ENCODE measurements at regions not wholly inside any gene's neighbourhood (a gene's known extent, or its start where the extent isn't known, plus 50 kb on each side); places are given as distances from the start of the nearest gene placed in this dataset.

DNA sequence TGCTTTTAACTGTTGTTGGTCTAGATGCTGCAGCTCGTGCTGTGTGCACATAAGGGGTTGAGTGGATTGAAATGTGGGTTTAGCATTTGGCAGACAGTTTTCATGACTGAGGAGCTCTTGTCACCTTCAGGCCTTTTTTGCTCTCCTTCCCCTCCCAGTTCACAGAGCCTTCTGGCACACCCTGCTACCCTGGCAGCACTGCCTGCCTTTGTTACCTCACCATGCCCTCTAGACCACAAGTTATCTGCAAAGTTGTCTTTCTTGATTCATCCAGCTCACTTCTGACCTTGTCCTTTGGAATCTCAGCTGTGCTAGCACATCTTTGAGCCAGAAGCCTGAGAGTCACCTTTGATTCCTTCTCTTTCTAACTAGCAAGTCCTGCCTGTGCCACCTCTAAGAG lies 348.9 kb upstream of the ZFP64 start:
- intact Hi-C loops (cut with micrococcal nuclease) = no loop called here
- no peak for ATAC-seq
- DNase-seq = no peak

DNA sequence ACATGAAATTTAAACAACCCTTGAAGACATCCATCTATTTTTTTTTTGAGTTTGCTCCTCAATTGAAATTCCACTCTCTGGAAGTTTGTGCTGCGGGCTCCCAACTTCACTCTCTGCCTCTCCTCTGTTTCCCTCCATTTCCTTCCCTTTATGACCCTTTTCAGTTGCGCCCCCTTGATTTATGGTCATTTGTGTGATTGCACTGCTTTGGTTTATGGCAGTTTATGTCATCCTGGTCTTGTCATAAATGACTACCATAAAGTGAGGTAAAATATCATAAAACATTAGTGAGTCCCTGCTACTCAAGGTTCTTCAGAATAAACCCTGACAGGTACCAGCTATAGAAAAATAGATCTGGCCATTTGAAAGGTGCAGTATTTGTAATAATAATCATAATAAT lies 348.3 kb upstream of the ZFP64 start:
- ATAC-seq = no peak
- intact Hi-C loops (cut with micrococcal nuclease) = no loop called here
- DNase-seq = no peak

DNA sequence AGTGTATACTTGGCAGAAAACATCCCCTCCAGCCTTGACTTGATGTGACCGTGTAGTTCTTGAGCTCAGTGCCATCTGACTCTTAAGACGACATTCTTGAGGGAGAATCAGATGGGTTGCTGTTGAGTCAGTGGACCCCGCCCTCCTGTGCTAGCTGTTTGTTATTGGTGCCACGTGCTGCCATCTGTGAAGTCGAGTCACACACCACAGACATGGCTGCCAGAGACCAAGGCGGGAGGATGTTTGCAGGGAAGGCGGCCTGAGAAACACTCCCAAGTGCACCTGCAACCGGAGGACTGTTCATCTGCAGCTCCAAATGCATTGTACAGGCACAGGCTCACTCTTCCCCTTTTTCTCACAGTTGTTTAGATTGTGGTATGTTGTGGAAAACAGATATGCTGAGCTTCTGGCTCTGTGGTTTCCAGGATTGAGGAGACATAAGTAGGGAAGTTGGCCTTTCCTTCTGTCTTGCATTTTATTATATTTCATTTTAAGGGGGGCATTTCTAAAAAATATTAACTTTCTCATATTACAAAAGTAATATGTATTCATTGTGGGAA lies 345.3 kb upstream of the ZFP64 start:
- ATAC-seq = no peak
- no peak for DNase-seq
- intact Hi-C loops (cut with micrococcal nuclease) = no loop called here

DNA sequence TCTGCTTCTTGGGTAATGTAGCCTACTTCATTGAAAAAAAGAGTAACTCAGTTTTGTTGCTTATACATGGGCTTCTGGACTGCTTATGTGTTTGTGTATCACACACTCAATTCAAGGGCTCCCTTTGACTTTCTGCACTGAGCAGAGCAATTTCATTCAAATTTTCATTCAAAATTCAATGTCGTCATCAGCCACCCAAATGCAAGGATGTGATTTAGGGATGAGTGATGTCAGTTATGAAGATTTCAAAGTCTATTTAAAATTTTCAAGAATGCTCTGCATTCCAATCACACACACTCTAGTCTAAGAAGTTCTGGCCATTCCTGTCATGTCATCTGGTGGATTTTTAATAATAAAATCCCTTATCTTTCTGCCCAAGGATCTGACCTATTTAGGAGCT lies 344.5 kb upstream of the ZFP64 start:
- no peak for DNase-seq
- intact Hi-C loops (cut with micrococcal nuclease) = no loop called here
- no peak for ATAC-seq

DNA sequence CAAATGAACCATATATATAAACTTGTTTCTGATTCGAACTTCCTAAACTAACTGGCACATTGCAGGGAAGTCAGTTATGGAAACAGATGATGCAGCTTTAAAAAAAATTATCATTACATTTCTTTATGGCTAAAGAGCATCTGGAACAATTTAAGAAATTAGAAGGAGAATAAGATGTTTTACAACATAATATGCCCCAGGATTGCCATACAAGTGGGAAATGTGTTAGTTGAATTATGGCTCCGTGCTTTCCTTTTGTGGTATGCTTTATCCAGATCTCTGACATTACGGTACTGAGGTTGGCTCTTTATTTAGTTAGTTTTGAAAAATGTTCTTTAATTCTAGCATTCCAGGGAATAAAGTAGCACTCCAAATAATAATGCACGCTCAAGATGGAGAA lies 343.0 kb upstream of the ZFP64 start:
- ATAC-seq = no peak
- intact Hi-C loops (cut with micrococcal nuclease) = no loop called here

DNA sequence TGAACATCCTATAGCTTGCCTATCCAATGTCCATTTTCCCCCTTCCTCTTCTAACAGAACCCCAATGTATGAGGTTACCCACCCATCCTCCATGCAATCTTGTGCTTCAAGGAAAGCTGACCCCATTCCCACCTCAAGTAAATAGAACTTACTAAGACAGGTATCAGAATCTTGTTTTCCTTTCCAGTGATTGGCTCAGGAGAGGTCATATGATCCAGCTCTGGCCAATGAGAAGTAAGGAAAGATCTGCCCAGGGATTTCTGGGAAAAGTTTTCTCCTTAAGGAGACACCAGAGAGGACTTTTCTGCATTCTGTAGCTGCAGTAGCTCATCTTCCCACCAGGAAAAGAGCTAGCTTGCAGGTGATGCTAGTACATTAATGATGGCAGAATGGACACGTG lies 341.8 kb upstream of the ZFP64 start:
- intact Hi-C loops (cut with micrococcal nuclease) = no loop called here
- no peak for ATAC-seq
- DNase-seq = no peak

More for the DNA sequence above, 343.0 kb upstream of the ZFP64 start:
- no peak for DNase-seq

DNA sequence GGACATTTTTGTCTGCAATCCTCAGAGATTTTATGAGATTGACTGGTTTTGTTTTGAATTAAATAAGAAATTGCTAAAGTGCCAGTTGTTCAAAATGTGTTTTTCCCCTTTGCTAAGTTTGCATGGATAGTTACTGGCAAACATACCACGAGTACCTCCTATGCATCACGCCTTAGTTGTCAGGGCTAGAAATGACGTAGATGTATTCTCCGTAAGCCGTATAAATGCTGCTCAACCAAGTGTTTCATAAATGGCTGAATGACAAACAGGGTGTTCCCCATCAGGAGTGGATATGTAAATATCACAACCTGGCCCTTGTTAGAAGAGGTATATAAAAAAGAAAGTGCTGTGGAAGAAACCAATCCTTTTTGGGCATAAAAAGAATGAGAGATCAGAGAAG lies 341.1 kb upstream of the ZFP64 start:
- no peak for DNase-seq
- intact Hi-C loops (cut with micrococcal nuclease) = no loop called here
- no peak for ATAC-seq

DNA sequence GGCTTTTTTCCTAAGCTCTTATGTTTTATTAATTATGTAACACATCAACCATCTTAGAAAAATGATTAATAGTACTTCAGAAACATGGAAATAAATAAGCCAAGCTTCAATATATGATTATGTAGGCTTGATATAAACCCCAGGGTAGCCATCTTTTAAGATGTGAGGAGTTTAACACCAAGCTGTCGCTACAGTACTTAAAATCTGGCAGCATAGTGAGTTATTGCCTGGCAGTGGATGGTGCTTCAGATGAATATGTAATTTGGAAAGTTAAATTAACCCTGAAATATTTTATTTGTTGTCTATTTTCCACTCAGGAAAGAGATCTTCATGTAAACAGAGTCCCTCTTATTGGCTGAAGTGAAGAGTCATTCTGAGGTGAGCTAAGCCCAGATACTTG lies 339.0 kb upstream of the ZFP64 start:
- DNase-seq (no peak), ATAC-seq (no peak)
- intact Hi-C loops (cut with micrococcal nuclease) = no loop called here

DNA sequence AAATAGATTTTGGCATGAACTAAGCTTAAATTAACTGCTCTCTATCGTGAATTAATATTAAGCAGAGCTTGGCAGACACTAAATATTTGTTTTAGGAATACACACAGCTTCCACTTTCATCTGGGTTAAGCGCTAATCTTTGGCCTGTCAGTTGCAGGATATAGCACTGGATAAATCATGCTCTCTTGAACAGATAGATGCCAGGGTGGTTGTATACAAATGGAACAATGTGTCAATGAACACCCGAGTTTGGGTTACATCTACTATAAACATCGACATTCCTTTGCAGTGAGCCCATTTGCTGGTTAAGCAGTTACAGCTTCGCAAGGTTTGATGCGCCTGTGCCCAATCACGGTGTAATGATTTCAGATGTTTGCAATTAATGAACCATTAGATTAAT lies 338.2 kb upstream of the ZFP64 start:
- DNase-seq (no peak), ATAC-seq (no peak)
- intact Hi-C loops (cut with micrococcal nuclease) = no loop called here

DNA sequence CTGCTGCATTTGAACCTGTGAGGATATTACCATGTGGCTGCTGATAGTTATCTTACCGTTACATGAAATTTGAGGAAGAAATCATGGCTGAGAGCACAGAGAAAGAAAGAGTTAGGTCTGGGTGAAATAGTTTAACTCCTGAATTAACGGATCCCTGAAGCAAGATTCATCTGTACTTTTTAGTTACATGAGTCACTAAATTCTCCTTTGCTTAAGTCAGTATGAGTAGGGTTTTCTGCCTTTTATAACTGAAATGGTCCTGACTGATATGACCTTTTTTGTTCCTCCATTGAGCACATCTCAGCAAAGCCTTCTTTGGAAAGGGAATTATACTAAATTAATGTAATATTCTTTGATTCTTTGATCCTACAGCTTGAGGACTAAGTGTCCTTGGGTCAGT lies 333.3 kb upstream of the ZFP64 start:
- DNase-seq (no peak), ATAC-seq (no peak)
- intact Hi-C loops (cut with micrococcal nuclease) = no loop called here

DNA sequence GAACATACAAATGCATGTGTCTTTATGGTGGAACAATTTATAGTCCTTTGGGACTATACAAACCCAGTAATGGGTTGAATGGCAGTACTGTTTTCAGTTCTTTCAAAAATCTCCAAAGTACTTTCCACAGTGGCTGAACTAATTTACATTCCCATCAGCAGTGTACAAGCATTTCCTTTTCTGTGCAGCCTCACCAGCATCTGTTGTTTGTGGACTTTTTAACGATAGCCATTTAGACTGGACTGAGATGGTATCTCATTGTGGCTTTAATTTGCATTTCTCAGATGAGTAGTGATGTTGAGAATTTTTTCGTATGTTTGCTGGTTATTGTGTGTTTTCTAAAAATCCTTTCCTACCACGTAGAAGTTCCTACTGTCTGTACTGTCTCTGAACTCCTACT lies 327.2 kb upstream of the ZFP64 start:
- no peak for ATAC-seq
- intact Hi-C loops (cut with micrococcal nuclease) = no loop called here
- DNase-seq = no peak

DNA sequence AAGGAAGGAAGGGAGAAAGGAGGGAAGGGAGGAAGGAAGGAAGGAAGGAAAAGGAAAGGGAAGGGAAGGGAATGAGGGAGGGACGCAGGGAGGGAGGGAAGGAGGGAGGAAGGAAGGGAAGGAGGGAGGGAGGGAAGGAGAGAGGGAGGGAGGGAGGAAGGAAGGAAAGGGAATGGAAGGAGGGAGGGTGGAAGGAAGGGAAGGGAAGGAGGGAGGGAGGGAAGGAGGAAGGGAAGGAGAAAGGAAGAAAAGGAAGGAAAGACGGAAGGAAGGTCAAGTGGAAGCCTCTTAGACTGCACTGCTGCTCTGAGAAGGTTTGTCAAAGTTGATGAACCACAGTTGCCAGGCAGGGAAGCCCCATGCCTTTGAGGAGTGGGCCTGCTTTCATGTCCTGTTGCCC lies 324.3 kb upstream of the ZFP64 start:
- DNase-seq (no peak), ATAC-seq (no peak)
- intact Hi-C loops (cut with micrococcal nuclease) = no loop called here

DNA sequence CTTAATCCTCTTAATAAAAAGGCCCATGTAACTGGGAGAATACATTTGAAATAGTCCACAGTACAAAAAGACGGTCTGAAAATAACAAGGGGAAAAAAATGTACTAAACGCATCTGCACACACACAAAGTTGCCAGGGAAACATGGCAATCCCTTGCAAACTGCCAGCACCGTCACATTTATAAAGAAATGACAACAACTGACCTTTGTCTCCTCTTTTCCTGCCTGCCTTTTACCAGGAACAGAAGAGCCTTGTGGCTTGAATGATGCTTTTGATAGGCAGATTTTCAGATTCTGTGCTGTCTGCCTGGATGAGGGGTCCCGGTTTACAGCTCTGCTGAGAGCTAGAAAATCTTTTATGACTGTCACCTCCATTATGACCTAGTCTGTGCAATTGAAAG lies 308.6 kb upstream of the ZFP64 start:
- intact Hi-C loops (cut with micrococcal nuclease) = no loop called here
- ATAC-seq (no peak), DNase-seq (no peak)

DNA sequence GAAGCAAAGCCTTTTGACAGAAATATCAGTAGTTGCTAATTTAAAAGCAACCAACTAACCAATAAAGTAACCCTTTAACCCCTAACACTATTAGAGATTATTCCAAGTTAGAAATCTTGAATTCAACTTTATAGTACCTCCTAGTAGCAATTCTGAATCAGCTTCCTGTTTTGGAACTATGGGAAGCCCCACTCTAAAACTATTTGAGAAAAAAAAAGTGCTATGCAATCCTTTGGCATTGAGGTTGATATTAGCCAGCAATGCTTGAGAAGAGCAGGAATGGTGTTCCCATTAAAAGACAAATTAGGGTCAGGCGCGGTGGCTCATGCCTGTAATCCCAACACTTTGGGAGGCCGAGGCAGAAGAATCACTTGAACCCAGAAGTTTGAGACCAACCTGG lies 306.2 kb upstream of the ZFP64 start:
- DNase-seq (no peak), ATAC-seq (no peak)
- intact Hi-C loops (cut with micrococcal nuclease) = no loop called here

DNA sequence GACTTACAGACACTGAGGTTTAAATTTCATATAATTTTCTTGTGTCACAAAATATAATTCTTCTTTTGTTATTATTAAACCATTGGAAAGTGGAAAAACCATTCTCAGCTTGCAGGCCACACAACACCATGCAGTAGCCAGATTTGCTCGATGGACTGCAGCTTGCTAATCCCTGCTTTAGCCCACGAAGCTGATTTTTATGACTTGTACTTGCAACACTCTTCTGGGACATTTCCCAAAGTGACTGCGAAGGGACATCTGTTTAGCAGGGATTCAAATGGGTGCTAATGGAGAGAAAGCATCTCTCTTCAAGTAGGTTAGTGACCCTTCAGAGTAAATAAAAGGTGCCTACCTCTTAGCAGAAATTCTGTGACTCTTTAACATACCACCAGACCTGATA lies 304.6 kb upstream of the ZFP64 start:
- ATAC-seq (no peak), DNase-seq (no peak)
- intact Hi-C loops (cut with micrococcal nuclease) = no loop called here

DNA sequence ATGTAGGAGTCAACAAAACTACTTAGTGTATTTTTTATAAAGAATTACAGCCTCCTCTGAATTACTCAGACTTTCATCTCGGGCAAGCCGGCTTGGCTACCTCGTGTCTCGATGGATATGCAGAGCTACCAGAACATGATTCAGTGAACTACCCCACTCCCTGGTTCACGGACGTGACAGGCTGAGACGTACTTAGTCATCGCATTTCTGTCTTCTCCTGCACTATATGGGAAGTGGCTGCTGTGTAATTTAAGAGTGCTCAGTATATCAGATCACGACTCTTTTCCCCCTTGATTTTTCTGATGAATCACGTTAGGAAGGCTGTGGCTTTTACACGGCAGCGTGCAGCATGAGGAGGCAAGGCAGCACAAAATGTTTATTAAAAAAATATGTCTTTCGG lies 302.7 kb upstream of the ZFP64 start:
- ATAC-seq = peak; percentile 32
- DNase-seq = no peak
- intact Hi-C loops (cut with micrococcal nuclease) = no loop called here

DNA sequence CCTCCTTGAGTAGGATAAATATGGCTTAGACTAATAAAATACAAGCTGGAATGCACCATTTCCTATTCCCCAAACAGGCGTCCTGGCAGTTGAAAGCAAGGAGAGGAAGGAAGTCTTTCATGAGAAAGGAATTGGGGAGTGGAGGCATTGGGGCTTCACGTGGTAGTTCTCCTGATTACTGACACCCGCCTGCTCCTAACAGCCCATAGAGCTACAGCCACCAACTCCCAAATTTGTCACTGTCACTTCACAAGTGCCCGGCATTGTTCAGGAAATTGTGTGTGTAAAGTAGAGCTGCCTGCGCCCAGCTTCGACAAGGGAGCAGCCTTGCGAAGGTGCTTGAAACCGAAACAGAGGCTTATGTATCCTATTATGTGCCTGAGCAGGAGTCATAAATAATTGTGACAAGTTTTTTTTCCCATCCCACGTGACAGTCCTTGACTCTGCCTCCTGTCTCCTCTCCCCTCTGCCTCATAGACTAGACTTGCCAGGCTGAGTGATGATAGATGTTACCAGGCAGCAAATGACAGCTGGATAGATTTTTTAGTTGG lies 301.7 kb upstream of the ZFP64 start:
- ATAC-seq = peak; percentile 48
- DNase-seq = no peak

DNA sequence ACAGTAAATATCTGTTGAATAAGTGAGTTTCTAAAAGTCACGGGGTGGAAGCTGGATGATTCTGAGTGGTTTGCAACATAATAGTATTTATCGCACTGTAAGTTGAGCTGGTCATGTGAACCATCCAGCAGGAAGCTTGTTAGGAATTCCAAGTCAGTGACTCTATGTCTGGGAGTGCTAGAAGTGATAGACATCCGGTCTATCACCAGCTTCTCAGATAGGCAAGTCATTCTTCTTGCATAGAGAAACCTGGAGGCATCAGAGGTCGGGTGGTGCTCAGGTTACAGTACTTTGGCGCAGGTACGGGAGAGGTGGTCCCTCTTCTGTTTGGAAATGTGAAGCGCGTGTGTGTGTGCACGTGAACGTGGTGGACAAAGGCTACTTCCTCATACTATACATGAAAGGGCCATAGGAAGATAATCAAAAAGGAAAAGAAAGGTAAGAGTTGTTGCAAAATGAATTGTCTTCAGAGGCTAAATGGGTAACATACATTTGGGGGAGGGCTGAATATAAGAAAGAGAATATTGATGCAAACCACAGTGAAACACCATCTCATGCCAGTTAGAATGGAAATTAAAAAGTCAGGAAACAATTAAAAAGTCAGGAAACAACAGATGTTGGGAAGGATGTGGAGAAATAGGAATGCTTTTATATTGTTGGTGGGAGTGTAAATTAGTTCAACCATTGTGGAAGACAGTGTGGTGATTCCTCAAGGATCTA lies 299.3 kb upstream of the ZFP64 start:
- DNase-seq (no peak), ATAC-seq (no peak)
- intact Hi-C loops (cut with micrococcal nuclease) = no loop called here

More for the DNA sequence above, 301.7 kb upstream of the ZFP64 start:
- intact Hi-C loops (cut with micrococcal nuclease) = no loop called here

DNA sequence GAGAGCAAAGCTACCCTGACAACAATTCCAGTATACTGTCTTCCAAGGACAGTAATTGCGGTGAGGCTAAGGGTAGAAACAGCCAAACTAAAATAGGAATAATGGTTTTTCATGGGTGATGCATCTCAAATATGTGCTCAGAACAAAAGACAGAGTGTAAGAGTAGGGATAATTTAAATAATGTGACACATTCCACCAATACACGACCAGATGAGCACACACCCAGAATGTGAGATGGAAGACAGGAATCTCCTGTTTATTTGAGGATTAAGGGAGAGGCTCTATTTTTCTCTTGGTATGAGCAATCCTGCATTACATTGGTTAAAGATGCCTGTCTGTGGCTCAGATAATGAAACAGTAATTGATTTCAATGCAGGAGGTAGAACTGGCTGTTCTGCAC lies 292.9 kb upstream of the ZFP64 start:
- DNase-seq = no peak
- no peak for ATAC-seq
- intact Hi-C loops (cut with micrococcal nuclease) = no loop called here

DNA sequence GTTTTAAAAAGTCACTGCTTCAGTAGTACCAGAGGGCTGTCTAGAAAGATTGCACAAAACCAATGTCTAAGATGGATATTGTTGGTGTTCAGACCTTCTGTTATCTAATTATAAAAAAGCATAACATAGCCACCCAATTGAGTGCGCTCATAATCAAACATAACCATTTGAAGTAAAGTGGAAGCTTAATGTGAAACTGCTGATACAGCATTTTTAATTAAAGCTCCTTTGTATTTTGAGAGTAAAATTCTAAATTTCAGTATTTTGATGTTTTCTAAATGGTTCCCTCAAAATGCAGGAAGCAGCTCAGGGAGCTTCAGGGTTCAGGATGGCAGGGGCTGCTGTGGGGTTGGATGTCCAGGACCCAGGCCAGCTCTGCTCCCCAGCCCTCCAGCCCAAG lies 291.8 kb upstream of the ZFP64 start:
- no peak for DNase-seq
- no peak for ATAC-seq
- intact Hi-C loops (cut with micrococcal nuclease) = no loop called here

DNA sequence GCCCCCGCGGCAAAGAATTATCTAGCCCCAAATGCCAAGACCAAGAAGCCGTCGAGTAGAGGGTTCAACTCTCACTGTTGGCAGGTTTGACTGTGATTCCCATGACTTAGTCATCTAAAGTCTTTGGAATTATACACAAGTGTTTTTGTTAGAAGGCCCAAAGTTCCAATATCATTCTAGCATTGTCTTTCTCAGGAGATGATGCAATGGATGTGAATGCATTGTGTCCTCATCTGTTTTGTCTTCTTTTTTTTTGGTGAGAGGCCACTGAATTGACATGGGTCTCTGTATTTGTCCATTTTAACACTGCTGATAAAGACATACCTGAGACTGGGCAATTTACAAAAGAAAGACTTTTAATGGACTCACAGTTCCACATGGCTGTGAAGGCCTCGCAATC lies 290.5 kb upstream of the ZFP64 start:
- ATAC-seq (no peak), DNase-seq (no peak)
- intact Hi-C loops (cut with micrococcal nuclease) = no loop called here
